ENCODE measurements at regions not wholly inside any gene's neighbourhood (a gene's known extent, or its start where the extent isn't known, plus 50 kb on each side); places are given as distances from the start of the nearest gene placed in this dataset.

DNA sequence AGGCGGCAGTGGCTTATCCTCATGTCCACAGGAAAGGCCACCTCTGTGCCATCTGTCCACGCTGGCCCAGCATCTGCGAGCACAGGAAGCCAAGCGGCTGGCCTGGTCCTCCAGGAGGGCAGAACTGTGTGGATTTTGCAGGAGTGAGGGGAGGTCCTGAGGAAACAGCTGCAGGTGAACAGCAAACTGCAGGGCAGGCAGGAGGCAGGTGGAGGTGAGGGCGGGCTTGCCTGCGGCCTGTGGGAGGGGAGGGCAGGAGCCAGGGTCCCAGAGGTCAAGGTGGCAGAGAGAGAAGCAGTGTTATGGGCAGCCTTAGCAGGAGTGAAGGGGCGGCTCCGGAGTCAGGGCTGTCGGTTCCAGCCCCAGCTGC lies 369.7 kb downstream of the SHANK2 start:
- Histone ChIP-seq H4K20me1 (ENCODE audit: insufficient read depth) (no peaks in the 10 kb centered on the region), H2AFZ (ENCODE audit: low read depth, low read length) (no peak overlapping the region), H3K4me3 (ENCODE audit: low read length) (no peak overlapping the region), H3K9me3 (ENCODE audit: low read length) (no peaks in the 10 kb centered on the region), H3K79me2 (replicated peaks; ENCODE audit: insufficient read depth, low read length) (no peaks in the 10 kb centered on the region), H3F3A (ENCODE audit: insufficient read depth, low read length, poor library complexity, severe bottlenecking) (no peaks in the 10 kb centered on the region), H3K27ac (ENCODE audit: low read length) (no peak overlapping the region), H3K36me3 (ENCODE audit: insufficient read depth, low read length) (no peaks in the 10 kb centered on the region), H3K27me3 (ENCODE audit: insufficient read depth, low read depth, low read length) (no peaks in the 10 kb centered on the region), H3K9me2 (ENCODE audit: insufficient read depth, low read length) (no peaks in the 10 kb centered on the region), H3K4me2 (ENCODE audit: low read length) (no peak overlapping the region), H3K9ac (ENCODE audit: low read length) (no peak overlapping the region)
- TF ChIP-seq POLR2AphosphoS5 (IDR thresholded peaks at IDR 0.05), result no peak
- no peak for TF ChIP-seq RAD21 (conservative IDR thresholded peaks at IDR 0.05)
- TF ChIP-seq TAF1 (IDR thresholded peaks at IDR 0.05; ENCODE audit: low read depth), result no peak
- no peak for TF ChIP-seq REST (IDR thresholded peaks at IDR 0.05; ENCODE audit: borderline replicate concordance)

GRCh38 chr11:70883323-70883940 lies 368.9 kb downstream of the SHANK2 start:
- Histone ChIP-seq H3K4me3 (ENCODE audit: low read length) (no peak overlapping the region), H2AFZ (ENCODE audit: low read depth, low read length) (no peak overlapping the region), H3K4me2 (ENCODE audit: low read length) (no peak overlapping the region), H3K36me3 (ENCODE audit: insufficient read depth, low read length) (no peaks in the 10 kb centered on the region), H4K20me1 (ENCODE audit: insufficient read depth) (no peaks in the 10 kb centered on the region), H3F3A (ENCODE audit: insufficient read depth, low read length, poor library complexity, severe bottlenecking) (no peaks in the 10 kb centered on the region), H3K9me3 (ENCODE audit: low read length) (no peaks in the 10 kb centered on the region), H3K9me2 (ENCODE audit: insufficient read depth, low read length) (no peaks in the 10 kb centered on the region), H3K27ac (ENCODE audit: low read length) (no peak overlapping the region), H3K79me2 (replicated peaks; ENCODE audit: insufficient read depth, low read length) (no peaks in the 10 kb centered on the region), H3K27me3 (ENCODE audit: insufficient read depth, low read depth, low read length) (no peaks in the 10 kb centered on the region), H3K9ac (ENCODE audit: low read length) (no peak overlapping the region)
- TF ChIP-seq EP300 (conservative IDR thresholded peaks at IDR 0.05; ENCODE audit: poor library complexity, severe bottlenecking), result no peak
- no peak for TF ChIP-seq SMC3 (conservative IDR thresholded peaks at IDR 0.05; ENCODE audit: poor library complexity)
- TF ChIP-seq CTCF (IDR thresholded peaks at IDR 0.05; ENCODE audit: poor library complexity, severe bottlenecking), result no peak
- TF ChIP-seq MXI1 (conservative IDR thresholded peaks at IDR 0.05; ENCODE audit: poor library complexity, severe bottlenecking), result no peak

DNA sequence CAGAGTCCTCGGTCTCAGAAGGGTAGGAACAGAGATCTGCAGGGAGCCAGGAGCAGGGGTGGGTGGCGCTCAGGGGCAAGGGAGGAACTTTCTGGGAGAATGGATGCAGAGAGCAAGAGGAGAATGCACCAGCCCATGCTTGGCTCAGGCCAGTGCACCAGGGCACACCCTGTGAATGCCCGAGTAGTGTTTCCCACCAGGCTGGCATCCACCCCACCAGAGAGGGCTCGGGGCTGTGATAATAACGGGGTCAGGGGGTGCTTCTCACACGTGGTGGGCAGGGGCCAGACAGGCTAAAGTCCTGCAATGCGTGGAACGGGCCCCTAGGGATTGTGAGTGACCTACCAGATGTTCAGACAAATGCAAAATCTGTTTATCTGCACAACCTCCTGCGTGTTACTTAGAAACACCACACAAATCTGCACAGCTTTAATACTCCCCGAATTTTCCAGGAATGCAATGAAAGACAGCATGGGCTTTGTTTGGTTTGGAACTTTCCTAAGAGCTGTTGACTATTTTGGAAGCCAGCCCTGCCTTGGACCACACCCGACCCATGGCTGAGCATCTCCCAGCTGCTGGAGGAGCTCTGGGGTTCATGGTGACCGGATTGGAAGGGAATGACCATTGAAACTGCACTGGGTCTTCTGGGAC lies 368.3 kb downstream of the SHANK2 start:
- Histone ChIP-seq H3K27ac (ENCODE audit: low read length) (no peak overlapping the region), H3K4me2 (ENCODE audit: low read length) (no peak overlapping the region), H2AFZ (ENCODE audit: low read depth, low read length) (no peak overlapping the region), H3K27me3 (ENCODE audit: insufficient read depth, low read depth, low read length) (no peaks in the 10 kb centered on the region), H3K9ac (ENCODE audit: low read length) (no peak overlapping the region), H3F3A (ENCODE audit: insufficient read depth, low read length, poor library complexity, severe bottlenecking) (no peaks in the 10 kb centered on the region), H3K9me2 (ENCODE audit: insufficient read depth, low read length) (no peaks in the 10 kb centered on the region), H3K79me2 (replicated peaks; ENCODE audit: insufficient read depth, low read length) (no peaks in the 10 kb centered on the region), H3K36me3 (ENCODE audit: insufficient read depth, low read length) (no peaks in the 10 kb centered on the region), H3K4me3 (ENCODE audit: low read length) (no peak overlapping the region), H4K20me1 (ENCODE audit: insufficient read depth) (no peaks in the 10 kb centered on the region), H3K9me3 (ENCODE audit: low read length) (no peaks in the 10 kb centered on the region)
- TF ChIP-seq SMC3 (conservative IDR thresholded peaks at IDR 0.05; ENCODE audit: poor library complexity), result no peak
- no peak for TF ChIP-seq TAF1 (IDR thresholded peaks at IDR 0.05; ENCODE audit: low read depth)
- no peak for TF ChIP-seq EP300 (conservative IDR thresholded peaks at IDR 0.05; ENCODE audit: poor library complexity, severe bottlenecking)
- no peak for TF ChIP-seq REST (IDR thresholded peaks at IDR 0.05; ENCODE audit: borderline replicate concordance)
- no peak for TF ChIP-seq POLR2AphosphoS5 (IDR thresholded peaks at IDR 0.05)
